ENCODE measurements at regions not wholly inside any gene's neighbourhood (a gene's known extent, or its start where the extent isn't known, plus 50 kb on each side); places are given as distances from the start of the nearest gene placed in this dataset.

GRCh38 chr5:67306965-67307607 lies 110.5 kb upstream of the CD180 start:
- no peak for DNase-seq

DNA sequence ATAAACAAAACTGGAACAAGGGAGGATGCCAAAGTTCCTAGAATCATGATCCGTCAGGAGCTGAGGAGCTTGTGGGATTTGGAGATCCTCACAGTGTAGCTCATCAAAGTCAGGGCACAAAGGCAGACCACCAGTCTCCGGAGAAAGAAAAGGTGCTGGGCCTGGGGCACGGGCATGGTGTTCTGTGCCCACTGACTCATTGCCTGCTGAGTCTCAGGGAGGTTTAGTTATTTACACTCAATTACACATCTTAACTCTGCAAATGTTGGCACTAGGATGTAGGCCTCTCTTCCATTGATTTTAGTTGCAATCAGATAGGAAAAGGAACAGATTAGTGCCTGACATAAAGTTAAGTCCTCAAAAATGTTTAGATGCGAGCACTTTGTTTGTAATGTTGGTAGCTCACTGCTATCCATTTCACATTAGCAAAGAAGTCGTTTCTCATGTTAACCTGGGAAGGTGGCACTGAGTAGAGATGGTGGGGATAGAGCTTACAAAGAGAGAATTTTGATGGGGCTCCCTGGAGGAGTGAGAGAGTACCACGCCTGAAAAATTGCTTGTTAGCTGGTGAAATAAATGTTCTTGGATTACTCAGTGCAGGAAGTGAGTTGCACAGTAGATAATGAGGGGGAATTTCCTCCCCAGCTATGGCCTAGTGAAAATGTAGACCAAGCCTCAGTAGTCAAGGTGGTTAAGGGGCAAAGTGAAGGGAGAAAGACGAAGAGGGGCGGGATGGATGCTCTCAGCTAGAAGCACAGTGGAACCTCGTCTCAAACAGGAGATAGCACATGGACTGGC lies 109.5 kb upstream of the CD180 start:
- no peak for DNase-seq

DNA sequence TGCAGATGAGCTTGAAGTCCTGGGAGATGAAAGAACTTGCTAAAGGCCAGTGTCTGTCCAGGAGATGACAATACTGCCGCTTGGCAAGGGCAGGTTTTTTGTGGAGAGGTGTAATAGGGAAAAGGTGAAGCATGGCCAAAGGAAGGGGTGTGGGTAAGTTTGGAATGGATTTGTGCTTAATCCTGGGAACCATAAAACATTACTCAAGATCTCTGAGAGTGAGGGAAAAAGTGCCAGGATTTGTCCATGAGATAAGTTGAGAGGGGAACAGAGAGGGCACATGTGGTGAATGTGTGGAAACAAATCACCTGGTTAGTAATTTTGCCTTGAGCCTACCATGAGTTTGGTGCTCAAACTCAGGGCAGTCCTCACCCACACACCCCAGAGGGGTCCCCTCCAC lies 108.8 kb upstream of the CD180 start:
- no peak for DNase-seq

DNA sequence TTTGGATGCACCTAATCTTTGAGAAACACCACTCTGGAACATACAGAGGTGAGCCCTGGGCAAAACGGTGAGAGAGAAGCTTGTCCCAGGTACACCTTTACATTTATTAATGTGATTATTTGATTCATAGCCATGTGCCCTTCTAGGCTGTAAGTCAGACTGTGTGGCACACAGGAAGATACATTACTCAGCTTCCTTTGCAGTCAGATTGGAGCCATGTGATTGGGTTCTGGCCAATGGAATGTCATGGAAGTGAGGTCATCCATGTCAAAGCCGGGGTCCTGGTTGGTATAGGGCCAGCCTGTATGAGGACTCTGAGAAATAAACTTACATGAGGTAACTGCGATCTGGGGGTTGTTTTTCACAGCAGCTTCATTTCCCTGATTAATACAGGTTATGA lies 106.8 kb upstream of the CD180 start:
- no peak for DNase-seq

DNA sequence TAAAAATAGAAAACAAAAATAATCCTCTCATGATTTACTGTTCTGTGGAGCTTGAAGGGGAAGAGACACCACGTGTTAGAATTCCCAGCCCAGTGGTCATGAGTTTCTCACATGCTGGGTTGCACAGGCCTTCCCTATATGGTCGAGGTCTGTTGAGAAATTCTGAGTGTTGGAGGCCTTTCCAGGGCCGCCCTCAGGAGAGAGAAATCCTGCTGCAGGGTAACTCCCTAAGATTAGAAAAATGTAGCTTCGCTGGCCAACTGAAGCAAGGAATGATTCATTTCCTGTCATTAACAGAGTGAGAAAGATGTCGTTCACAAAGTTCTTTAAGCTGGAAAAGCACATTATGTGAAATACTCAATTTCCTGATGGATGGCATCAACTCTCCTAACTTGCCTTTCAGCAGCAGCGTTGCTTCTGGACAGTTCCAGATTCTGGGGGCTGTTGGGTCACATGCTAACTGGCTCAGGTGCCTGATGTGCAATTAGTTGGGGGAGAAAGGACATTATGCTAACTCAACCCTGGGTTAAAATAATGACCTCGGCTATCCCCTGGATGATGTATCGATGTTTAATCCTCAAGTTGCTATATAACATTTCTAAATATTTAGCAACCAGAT lies 104.8 kb upstream of the CD180 start:
- no peak for DNase-seq

DNA sequence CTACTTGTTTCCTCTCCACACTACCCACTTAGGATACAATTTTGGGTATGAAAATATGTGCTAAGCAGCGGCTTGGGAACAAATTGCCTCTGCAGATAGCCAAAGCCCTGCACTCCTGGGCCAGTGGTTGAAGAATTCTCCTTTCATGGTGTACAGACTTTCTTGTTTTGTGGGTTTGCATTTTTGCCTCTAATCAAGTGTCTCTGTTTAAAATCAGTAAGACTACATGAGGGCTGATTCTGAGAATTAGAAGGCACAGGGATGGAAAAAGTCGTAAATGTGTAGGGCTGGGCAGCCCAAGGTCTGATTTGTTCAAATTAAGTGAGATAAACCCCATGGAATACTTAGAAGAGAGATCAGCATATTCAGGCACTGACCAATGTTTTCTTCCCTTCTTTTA lies 103.7 kb upstream of the CD180 start:
- no peak for DNase-seq

DNA sequence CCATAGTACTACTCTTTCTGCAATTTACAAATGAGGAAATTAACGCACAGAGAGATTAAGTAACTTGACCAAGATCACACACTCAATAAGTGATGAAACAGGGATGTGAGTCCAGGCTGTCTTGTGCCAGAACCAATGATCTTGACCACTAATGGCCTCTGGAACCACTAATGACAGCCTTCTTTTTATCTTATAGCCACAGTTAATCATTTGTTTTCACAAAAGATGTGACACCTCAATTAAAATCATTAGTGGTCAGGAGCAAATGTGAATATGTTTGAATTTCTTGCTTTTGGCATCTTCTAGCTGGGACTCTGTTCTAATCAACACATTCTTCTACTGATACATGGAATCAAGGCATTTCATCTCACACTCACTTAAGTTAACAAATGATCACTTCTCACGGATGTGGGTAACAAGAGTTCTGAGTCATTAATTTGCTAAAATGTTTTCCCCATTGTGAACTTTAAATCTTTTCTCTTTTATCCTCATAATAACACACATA lies 102.7 kb upstream of the CD180 start:
- no peak for DNase-seq

DNA sequence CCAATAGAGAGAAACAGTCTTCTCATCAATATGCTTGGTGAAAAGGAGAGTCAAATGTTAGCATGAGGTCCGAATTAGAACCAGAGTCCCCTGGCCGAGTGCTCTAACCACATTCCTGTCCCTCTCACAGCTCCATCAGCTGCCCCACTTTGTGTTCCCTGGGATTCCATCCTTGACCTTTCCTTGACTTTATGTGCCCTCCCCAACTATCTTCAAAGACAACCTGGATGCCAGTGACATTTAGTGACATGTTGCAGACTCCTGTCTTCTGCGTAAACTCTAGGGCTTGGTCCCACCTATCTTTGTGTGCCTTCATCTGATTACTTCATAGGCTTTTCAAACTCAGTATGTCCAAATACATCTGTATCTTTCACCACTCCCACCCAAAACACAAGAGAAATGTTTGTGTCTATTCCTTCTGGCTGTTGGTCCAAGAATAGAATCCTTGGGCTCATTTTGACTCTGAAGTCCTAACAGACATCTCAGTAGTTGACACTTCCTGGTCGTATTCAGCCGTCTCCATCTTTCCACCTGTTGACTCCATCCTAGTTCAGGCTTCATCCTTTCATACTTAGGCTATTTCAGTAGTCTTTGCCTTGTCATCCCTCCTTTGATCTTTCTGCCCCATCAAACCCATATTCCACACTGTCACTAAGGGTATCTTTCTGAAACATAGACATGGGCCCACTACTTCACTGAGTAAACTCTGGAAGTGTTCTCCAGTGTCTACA lies 101.4 kb upstream of the CD180 start:
- DNase-seq, result no peak

- DNase-seq, result no peak
These were observed 100.8 kb upstream of the CD180 start for GRCh38 chr5:67297376-67297775.

DNA sequence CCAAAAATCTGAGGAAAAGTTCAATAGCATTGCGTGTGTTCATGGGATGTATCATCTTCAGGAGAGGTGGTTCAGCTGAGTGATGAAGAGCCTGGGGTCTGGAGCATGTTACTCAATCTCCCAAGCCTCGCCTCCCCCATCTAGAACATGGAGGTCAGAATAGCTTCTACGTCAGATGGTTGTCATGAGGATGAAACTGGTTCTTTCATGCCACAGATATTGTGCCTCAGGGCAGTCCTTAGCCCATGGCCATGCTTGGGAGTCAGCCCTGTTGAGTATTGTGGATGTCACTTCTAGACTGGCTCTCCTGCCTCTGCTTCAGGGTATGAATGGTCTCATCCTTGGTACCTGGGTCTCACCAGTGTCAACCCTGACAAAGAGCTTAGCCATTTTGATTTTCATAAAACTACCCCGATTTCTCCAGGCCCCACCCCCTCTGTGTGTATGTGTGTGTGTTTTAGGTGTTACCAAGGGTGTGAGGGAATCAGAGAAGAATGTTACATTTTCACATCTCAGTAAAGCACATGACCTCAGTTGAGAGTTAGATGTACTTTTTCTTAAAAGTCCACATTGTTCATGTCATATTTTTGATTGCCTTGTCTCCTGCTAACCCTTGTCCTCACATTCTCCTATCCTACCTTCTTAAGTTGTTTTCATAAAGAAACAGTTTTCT lies 97.8 kb upstream of the CD180 start:
- DNase-seq, result no peak

- no peak for DNase-seq
These were observed 96.6 kb upstream of the CD180 start for GRCh38 chr5:67293226-67293625.

GRCh38 chr5:67292201-67292940 lies 95.8 kb upstream of the CD180 start:
- DNase-seq, result no peak

DNA sequence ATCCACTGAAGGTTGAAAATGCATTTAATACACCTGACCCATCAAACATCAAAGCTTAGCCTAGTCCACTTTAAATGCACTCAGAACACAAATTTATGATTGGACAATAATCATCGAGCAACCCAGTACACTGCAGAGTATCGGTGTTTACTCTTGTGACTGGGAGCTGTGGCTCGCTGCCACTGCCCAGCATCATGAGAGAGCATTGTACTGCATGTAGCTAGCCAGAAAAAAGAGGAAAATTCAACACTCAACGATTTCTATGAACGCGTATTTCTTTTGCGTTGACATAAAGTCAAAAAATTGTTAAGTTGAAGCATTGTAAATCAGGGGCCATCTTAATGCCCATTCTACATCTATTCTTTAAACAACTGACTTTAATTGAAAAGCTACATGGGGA lies 95.1 kb upstream of the CD180 start:
- no peak for DNase-seq

- no peak for DNase-seq
These were observed 94.5 kb upstream of the CD180 start for GRCh38 chr5:67291066-67291465.

- DNase-seq, result no peak
These were observed 94.1 kb upstream of the CD180 start for GRCh38 chr5:67290655-67291054.

DNA sequence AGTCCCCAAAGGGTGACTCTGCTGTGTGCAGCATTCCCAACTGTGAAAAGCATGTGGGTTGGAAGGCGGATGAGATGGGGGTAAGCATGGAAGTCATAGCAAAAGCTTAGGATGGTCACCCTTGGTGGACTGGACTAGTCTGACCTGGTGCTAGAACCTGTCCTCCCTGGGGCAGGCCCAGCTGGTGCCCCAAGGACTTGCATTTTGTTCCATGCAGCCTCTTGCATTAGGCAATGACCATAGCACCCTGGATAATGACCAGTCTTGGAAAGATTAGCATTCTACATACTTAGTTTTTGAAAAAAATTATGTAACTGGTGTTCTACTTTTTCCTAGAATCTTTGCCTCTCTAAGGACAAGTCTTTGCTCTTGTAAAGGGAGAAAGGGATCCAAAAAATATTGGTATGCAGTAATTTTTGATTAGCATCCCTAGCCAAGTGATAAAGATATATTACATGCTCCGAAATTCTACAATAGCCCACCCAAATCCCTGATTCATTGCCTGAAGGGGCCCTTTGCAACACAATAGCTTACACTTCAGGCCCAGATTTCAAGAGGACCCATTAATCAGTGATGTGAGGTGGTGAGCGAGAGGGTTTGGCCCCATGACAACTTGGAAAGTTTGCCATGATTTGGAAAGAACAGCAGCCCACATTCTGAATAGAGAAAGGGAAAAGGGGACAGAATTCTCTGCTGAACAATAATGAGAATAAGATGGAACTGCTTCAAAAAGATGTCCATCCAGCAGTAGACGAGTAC lies 93.3 kb upstream of the CD180 start:
- DNase-seq, result no peak

GRCh38 chr5:67287510-67288268 lies 91.1 kb upstream of the CD180 start:
- DNase-seq, result no peak

- no peak for DNase-seq
These were observed 89.4 kb upstream of the CD180 start for GRCh38 chr5:67286006-67286405.

GRCh38 chr5:67283988-67284487 lies 87.4 kb upstream of the CD180 start:
- DNase-seq, result no peak

All from CD4-positive, alpha-beta T cell treated with Interleukin-17A for 4 hours (primary cell).